ENCODE measurements at regions not wholly inside any gene's neighbourhood (a gene's known extent, or its start where the extent isn't known, plus 50 kb on each side); places are given as distances from the start of the nearest gene placed in this dataset.

DNA sequence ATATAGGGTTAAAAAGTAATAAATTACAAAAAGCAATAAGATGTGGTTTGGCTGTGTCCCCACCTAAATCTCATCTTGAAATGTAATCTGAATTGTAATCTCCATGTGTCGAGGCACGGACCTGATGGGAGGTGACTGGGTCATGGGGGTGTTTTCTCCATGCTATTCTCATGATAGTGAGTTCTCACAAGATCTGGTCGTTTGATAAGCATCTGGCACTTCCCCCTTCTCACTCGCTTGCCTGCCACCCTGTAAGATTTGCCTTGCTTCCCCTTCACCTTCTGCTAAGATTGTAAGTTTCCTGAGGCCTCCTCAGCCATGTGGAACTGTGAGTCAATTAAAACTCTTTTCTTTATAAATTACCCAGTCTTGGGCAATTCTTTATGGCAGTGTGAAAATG is 577.4 kb downstream of the TBC1D4 start:
- no peaks in the 10 kb centered on the region for H3K27me3 Mint-ChIP-seq (ENCODE audit: low read depth)
- no peaks in the 10 kb centered on the region for H3K4me1 Mint-ChIP-seq (ENCODE audit: low read depth)
- H3K4me3 Mint-ChIP-seq: no peak overlapping the region
- H3K27ac Mint-ChIP-seq: no peak overlapping the region
- no peaks in the 10 kb centered on the region for H3K36me3 Mint-ChIP-seq (ENCODE audit: low read depth)
- H3K9me3 Mint-ChIP-seq: no peaks in the 10 kb centered on the region

DNA sequence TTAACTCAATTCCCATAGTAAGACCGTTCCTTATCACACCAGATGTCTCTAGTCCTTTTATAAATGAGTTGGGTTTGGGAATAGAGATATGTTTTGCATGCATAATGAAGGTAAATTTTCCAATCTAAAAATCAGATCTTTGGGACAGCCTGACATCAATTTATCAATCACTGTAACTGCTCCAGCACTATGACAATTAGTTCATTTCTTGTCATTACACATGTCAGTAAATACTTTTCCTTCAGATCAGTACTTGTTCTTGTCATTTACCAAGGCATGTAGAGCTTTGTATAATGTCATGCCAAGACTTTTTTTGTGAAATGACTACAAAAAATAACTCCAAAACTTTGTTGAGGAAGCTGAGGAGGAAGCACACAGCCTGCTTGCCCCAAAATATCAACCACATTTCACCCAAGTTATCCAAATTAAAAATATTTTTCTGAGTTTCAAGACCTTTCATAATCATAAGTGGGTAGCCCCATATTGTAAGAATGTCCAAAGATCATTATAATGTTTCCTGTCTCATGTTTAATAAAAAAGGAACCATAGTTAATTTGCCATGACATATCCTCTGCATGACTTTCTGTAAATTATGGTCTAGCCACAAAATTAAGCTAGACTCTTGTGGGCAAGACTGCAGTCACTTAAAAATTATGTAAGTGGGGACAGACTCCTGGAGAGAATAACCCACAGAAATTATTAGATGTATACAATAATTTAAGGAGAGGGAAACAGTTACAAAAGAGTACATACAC is 586.8 kb downstream of the TBC1D4 start:
- Mint-ChIP-seq H3K4me1 (ENCODE audit: low read depth) (no peaks in the 10 kb centered on the region), H3K9me3 (no peaks in the 10 kb centered on the region), H3K27ac (no peak overlapping the region), H3K36me3 (ENCODE audit: low read depth) (no peaks in the 10 kb centered on the region), H3K27me3 (ENCODE audit: low read depth) (no peaks in the 10 kb centered on the region), H3K4me3 (no peak overlapping the region)

DNA sequence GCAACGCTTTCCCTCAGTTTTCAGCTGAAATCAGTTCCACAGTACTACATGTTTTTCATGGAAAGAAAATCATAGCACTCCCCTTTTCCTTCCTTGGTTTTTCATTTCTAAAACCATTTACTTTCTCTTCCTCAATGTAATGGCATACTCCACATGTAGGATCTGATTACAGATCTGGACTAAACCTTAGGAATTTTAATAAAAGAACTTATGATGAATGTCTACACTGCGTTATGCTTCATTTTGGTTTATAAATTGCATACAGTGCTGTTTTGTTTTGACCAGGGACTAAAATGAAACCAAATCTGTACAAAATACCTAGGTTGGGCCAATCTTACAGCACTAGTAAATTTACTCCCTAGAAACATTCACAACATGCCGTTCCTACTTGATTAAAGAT is 589.9 kb downstream of the TBC1D4 start:
- no peaks in the 10 kb centered on the region for H3K36me3 Mint-ChIP-seq (ENCODE audit: low read depth)

DNA sequence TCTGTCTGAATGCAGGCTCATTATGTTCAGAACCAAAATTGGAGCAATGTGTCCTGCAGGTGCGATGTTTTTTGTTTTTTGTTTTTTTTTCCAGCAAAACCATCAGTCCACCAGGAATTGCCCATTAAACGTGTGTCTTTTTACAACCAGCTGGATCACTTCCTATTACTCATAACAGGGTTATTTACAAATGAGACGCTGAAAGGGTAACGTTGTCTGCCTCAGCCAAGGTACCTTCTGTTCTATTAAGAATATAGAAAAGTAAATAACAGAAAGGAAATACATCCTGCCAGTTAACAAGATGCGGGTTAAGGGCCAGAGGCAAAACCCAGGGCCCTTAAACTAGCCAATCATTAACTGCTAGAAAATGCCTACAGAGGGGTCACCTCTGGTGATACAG is 590.4 kb downstream of the TBC1D4 start:
- no peak overlapping the region for H3K27ac Mint-ChIP-seq
- no peaks in the 10 kb centered on the region for H3K4me1 Mint-ChIP-seq (ENCODE audit: low read depth)
- H3K27me3 Mint-ChIP-seq (ENCODE audit: low read depth): no peaks in the 10 kb centered on the region
- H3K9me3 Mint-ChIP-seq: no peaks in the 10 kb centered on the region
- H3K4me3 Mint-ChIP-seq: no peak overlapping the region
- H3K36me3 Mint-ChIP-seq (ENCODE audit: low read depth): no peaks in the 10 kb centered on the region

More for the DNA sequence above, 589.9 kb downstream of the TBC1D4 start:
- Mint-ChIP-seq H3K4me1 (ENCODE audit: low read depth) (no peaks in the 10 kb centered on the region), H3K9me3 (no peaks in the 10 kb centered on the region), H3K27ac (no peak overlapping the region), H3K4me3 (no peak overlapping the region), H3K27me3 (ENCODE audit: low read depth) (no peaks in the 10 kb centered on the region)

DNA sequence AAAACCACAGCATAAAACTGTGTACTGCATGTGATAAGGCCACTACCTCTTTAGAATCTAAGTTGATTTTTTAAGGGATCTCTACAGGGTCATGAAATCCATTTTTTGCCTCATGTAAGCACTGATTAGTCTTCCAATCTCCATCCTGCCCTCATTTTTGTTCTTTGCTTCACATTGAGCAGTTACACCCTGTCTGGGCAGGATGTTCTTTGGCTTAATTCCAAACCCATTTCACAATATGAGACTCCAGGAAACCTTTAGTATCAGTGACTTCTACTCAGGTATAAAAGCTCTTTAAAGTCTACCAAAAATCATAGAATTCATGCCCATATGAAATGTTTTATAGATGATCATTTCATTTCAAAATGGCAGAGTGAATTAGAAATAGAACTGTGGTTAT is 592.6 kb downstream of the TBC1D4 start:
- no peaks in the 10 kb centered on the region for H3K4me1 Mint-ChIP-seq (ENCODE audit: low read depth)
- no peak overlapping the region for H3K27ac Mint-ChIP-seq
- H3K4me3 Mint-ChIP-seq: no peak overlapping the region
- H3K27me3 Mint-ChIP-seq (ENCODE audit: low read depth): no peaks in the 10 kb centered on the region
- H3K36me3 Mint-ChIP-seq (ENCODE audit: low read depth): no peaks in the 10 kb centered on the region
- H3K9me3 Mint-ChIP-seq: no peaks in the 10 kb centered on the region

DNA sequence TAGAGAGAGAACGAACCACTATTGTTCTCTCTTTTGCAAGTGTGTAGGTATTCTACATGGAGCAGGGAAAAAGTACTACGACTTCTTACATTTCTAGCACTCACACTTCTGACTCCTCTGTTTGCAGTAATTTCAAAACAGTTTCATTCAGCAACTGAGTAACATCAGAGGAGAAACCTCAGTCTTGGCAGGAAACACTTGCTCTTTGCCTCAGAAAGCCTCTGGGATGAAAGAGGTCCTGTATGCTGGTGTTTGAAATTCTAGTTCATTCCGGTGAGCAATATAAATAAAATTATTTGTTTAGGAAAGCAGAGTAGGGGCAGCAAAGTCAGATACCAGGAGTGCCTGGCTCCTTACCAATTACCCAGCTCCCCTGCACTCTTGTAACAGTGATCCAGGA is 595.5 kb downstream of the TBC1D4 start:
- Mint-ChIP-seq H3K27ac (no peak overlapping the region), H3K9me3 (no peaks in the 10 kb centered on the region), H3K4me1 (ENCODE audit: low read depth) (no peaks in the 10 kb centered on the region), H3K36me3 (ENCODE audit: low read depth) (no peaks in the 10 kb centered on the region), H3K4me3 (no peak overlapping the region), H3K27me3 (ENCODE audit: low read depth) (no peaks in the 10 kb centered on the region)

DNA sequence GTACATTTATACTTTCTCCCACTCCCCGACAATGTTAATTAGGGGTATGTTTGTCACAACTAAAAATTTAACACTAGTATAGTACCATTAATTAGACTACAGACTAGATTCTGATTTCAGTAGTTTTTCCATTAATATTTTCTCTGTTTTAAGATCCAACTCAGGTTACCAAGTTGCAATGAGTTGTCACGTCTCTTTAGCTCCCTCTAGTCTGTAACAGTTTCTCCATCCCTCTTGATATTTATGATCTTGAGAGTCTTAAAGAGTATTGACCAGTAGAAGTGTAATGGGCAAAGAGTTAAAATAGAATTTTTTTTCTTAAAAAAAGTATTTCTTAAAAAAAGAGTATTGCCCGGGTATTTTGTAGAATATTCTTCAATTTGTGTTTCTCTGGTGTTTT is 598.1 kb downstream of the TBC1D4 start:
- H3K27ac Mint-ChIP-seq: no peak overlapping the region
- H3K36me3 Mint-ChIP-seq (ENCODE audit: low read depth): no peaks in the 10 kb centered on the region
- H3K27me3 Mint-ChIP-seq (ENCODE audit: low read depth): no peaks in the 10 kb centered on the region
- no peaks in the 10 kb centered on the region for H3K9me3 Mint-ChIP-seq
- H3K4me3 Mint-ChIP-seq: no peak overlapping the region
- no peaks in the 10 kb centered on the region for H3K4me1 Mint-ChIP-seq (ENCODE audit: low read depth)

DNA sequence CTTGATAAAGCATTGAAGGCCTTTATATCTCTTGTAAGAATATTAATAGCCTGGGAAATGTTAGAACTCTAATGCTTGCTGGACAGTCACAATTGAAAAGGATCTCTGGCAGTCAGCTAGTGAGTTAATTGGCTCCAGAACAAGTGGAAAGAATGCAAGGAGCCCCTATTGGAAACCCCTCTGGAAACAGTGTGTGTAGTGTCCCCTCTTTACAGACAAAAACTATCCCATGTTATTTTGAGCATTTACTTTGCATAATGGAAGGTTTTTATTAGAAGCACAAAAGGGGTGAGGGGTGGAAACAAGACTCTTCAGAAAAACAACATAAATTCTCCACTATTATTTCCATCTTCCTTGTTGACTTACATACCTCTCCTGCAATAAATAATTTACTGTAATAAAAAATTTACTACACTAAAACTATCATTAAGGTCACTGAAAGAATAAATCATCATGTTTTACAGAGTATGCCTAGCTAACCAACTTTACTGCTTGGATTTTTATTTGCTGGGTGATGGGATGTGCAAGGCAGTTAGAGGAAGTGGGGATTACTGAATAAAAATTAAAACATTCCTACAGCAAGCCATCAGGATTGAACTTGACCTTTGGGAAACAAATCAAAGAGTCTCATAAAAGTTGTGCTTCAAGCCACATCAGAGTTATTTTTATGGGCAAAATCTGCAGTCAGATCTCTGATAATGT is 610.4 kb downstream of the TBC1D4 start:
- Mint-ChIP-seq H3K9me3 (peaks cover 4% of the 10 kb centered on the region), H3K4me1 (ENCODE audit: low read depth) (no peaks in the 10 kb centered on the region), H3K36me3 (ENCODE audit: low read depth) (no peaks in the 10 kb centered on the region), H3K27me3 (ENCODE audit: low read depth) (no peaks in the 10 kb centered on the region), H3K4me3 (no peak overlapping the region), H3K27ac (no peak overlapping the region)

DNA sequence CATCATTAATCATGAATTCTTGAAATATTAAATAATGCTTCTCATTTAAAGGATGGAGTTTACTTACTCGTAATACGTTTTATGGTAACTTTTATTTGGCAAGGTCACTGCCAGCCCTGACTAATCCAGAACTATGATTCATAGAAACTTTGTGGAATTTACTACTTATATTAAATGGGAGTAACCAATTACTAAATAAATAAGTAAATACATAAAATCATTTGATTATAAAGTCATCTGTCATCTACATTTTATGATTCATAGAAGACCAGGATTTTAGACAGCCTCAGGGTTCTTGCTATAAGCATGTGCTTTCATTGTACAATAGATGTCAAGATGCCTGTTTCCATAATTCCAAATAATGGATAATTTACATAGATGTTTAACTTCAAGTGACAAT is 611.1 kb downstream of the TBC1D4 start:
- peaks cover 4% of the 10 kb centered on the region for H3K9me3 Mint-ChIP-seq
- H3K27me3 Mint-ChIP-seq (ENCODE audit: low read depth): no peaks in the 10 kb centered on the region
- no peaks in the 10 kb centered on the region for H3K4me1 Mint-ChIP-seq (ENCODE audit: low read depth)
- no peak overlapping the region for H3K27ac Mint-ChIP-seq
- no peaks in the 10 kb centered on the region for H3K36me3 Mint-ChIP-seq (ENCODE audit: low read depth)
- H3K4me3 Mint-ChIP-seq: no peak overlapping the region

DNA sequence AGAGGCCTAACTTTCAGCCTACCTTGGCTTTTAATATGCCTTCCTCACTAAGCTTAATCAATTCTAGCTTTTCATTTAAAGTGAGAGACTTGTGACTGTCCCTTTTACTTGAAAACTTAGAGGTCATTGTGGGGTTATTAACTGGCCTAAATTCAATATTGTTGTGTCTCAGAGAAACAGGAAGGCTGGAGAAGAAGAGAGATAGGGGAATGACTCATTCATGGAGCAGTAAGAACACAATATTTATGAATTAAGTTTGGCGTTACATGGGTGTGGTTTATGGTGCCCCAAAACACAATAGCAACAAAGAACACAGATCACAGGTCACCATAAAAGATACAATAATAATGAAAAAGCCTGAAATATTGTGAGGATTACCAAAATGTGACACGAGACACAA is 612.1 kb downstream of the TBC1D4 start:
- Mint-ChIP-seq H3K4me3 (no peak overlapping the region), H3K9me3 (peaks cover 4% of the 10 kb centered on the region), H3K36me3 (ENCODE audit: low read depth) (no peaks in the 10 kb centered on the region), H3K4me1 (ENCODE audit: low read depth) (no peaks in the 10 kb centered on the region), H3K27ac (no peak overlapping the region), H3K27me3 (ENCODE audit: low read depth) (no peaks in the 10 kb centered on the region)

DNA sequence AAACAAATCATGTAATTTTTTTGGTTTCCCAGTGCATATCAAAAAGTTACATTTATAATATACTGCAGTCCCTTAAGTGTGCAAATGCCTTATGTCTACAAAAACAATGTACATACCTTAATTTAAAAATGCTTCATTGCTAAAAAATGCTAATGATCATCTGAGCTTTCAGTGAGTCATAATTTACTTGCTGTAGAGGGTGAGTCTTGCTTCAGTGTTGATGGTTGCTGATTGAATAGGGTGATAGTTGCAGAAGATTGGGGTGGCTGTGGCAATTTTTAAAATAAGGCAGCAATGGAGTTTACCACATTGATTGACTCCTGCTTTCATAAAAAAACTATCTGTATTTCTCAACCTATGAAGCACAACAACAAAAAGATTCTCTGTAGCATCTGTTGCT is 613.9 kb downstream of the TBC1D4 start:
- H3K9me3 Mint-ChIP-seq: peaks cover 4% of the 10 kb centered on the region
- no peak overlapping the region for H3K4me3 Mint-ChIP-seq
- H3K27ac Mint-ChIP-seq: no peak overlapping the region
- no peaks in the 10 kb centered on the region for H3K27me3 Mint-ChIP-seq (ENCODE audit: low read depth)
- no peaks in the 10 kb centered on the region for H3K4me1 Mint-ChIP-seq (ENCODE audit: low read depth)
- no peaks in the 10 kb centered on the region for H3K36me3 Mint-ChIP-seq (ENCODE audit: low read depth)

DNA sequence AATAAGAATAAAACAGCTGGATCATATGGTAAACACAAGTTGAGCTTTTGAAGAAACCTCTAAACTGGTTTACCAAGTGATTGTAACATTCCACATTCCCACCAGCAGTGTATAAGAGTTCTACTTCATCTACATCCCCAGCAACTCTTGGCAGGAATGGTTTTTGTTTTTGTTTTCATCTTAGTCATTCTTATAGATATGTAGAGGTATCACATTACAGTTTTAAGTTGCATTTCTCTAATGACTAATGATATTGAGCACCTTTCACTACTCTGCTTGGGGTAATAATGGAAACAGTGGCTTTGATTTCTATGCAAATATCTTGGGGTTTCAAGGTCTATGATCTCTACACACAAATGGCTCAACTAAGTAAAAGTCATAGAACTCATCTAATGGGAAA is 614.5 kb downstream of the TBC1D4 start:
- Mint-ChIP-seq H3K27ac (no peak overlapping the region), H3K36me3 (ENCODE audit: low read depth) (no peaks in the 10 kb centered on the region), H3K9me3 (peaks cover 4% of the 10 kb centered on the region), H3K4me3 (no peak overlapping the region), H3K27me3 (ENCODE audit: low read depth) (no peaks in the 10 kb centered on the region), H3K4me1 (ENCODE audit: low read depth) (no peaks in the 10 kb centered on the region)

DNA sequence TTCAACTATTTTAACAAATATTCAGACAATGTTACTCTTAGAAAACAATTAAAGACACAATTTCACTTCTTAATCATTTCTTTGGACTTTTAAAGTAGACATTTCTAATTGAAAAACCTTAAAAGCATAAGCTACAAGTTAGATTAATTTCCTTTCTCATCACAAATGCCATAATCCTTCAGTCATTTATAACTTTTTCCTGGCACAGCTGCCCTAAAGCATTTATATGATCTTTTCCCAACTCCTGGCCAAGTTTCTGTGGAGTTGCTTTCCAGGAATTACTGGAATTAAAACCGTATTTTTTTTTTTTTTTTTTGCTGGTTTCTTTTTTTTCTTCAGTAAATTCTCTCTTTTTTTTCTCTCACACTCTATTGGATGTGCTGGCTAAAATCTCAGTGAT is 615.9 kb downstream of the TBC1D4 start:
- Mint-ChIP-seq H3K4me3 (no peak overlapping the region), H3K9me3 (peaks cover 4% of the 10 kb centered on the region), H3K27ac (no peak overlapping the region), H3K27me3 (ENCODE audit: low read depth) (no peaks in the 10 kb centered on the region), H3K4me1 (ENCODE audit: low read depth) (no peaks in the 10 kb centered on the region), H3K36me3 (ENCODE audit: low read depth) (no peaks in the 10 kb centered on the region)

DNA sequence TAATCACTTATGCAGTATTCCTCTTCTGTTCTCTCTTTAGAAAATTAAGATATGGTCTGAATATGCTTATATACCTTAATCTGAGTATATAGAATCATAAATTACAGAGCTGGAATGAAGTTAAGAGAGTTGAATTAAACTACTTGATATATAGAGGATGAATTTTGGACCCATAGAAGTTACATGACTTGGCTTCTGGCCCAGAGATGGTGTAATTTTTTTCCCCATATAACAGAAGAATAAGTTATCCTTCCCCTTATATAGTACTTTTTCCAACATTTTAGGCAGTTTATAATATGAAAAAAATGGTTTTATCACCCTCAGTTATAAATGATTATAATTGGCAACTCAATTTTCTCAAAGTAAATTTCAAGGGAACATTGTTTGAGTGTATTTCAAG is 616.3 kb downstream of the TBC1D4 start:
- H3K27me3 Mint-ChIP-seq (ENCODE audit: low read depth): no peaks in the 10 kb centered on the region
- H3K9me3 Mint-ChIP-seq: peaks cover 4% of the 10 kb centered on the region
- no peak overlapping the region for H3K27ac Mint-ChIP-seq
- no peaks in the 10 kb centered on the region for H3K4me1 Mint-ChIP-seq (ENCODE audit: low read depth)
- H3K36me3 Mint-ChIP-seq (ENCODE audit: low read depth): no peaks in the 10 kb centered on the region
- no peak overlapping the region for H3K4me3 Mint-ChIP-seq

DNA sequence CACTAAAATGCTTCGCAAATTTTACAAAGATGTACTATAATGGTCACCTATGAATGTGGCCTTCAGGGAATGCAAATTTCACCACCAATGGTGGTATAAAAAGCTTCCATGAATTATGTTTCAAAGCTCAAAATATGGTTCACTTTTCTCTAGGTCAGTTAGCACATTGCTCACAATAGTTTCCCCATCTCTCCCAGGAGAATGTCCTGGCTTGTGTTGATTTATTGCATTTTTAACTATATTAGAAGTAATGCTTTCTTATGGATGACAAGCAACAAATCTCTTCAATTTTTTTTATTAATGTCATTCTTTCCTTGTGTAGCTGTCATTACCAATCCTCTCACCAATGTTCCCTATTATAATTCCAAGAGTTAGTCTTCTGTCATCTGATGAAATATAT is 621.2 kb downstream of the TBC1D4 start:
- H3K36me3 Mint-ChIP-seq (ENCODE audit: low read depth): no peaks in the 10 kb centered on the region
- no peak overlapping the region for H3K4me3 Mint-ChIP-seq
- H3K27ac Mint-ChIP-seq: no peak overlapping the region
- no peaks in the 10 kb centered on the region for H3K27me3 Mint-ChIP-seq (ENCODE audit: low read depth)
- no peaks in the 10 kb centered on the region for H3K4me1 Mint-ChIP-seq (ENCODE audit: low read depth)
- H3K9me3 Mint-ChIP-seq: no peaks in the 10 kb centered on the region

Data from T-helper 1 cell treated with Interleukin-12 subunit alpha and Interleukin-12 subunit beta and Interleukin-4 antibody, amounts not matched to agents 30 μg/mL and 1 μg/mL, for 36 hours (primary cell).